IPS DF 19.7 (cell line): ENCODE measurements at regions not wholly inside any gene's neighbourhood (a gene's known extent, or its start where the extent isn't known, plus 50 kb on each side); places are given as distances from the start of the nearest gene placed in this dataset.
"Not testable (repeated sequence)": the region's sequence is repeated elsewhere in the genome, so short reads cannot be mapped to it uniquely, and the experiment has no call there.

Experiments
- DNase-seq: peaks from one replicate; pipeline ENCODE4 v3.0.0-alpha.2; 2013; ENCODE audit warnings: low read depth, low spot score

GRCh38 chr6:14597090-14597489 lies 479.5 kb downstream of the CD83 start:
- DNase-seq: no peak

GRCh38 chr6:14598017-14598864 lies 480.7 kb downstream of the CD83 start:
- no peak for DNase-seq

GRCh38 chr6:14600306-14600705 lies 482.7 kb downstream of the CD83 start:
- DNase-seq: not testable (repeated sequence)

GRCh38 chr6:14601490-14601889 lies 483.9 kb downstream of the CD83 start:
- no peak for DNase-seq

GRCh38 chr6:14606353-14606752 lies 488.8 kb downstream of the CD83 start:
- no peak for DNase-seq

GRCh38 chr6:14610141-14610540 lies 492.6 kb downstream of the CD83 start:
- no peak for DNase-seq

- no peak for DNase-seq
Observed at GRCh38 chr6:14612016-14612980, 494.7 kb downstream of the CD83 start.

- no peak for DNase-seq
Observed at GRCh38 chr6:14614631-14615030, 497.1 kb downstream of the CD83 start.

GRCh38 chr6:14616656-14617055 lies 499.1 kb downstream of the CD83 start:
- no peak for DNase-seq

GRCh38 chr6:14618759-14619418 lies 501.3 kb downstream of the CD83 start:
- DNase-seq: no peak

- DNase-seq: no peak
Observed at GRCh38 chr6:14619419-14619781, 501.8 kb downstream of the CD83 start.

GRCh38 chr6:14620522-14620921 lies 502.9 kb downstream of the CD83 start:
- DNase-seq: no peak

GRCh38 chr6:14621518-14621917 lies 503.9 kb downstream of the CD83 start:
- no peak for DNase-seq

- no peak for DNase-seq
Observed at GRCh38 chr6:14622085-14622484, 504.5 kb downstream of the CD83 start.

- DNase-seq: no peak
Observed at GRCh38 chr6:14622909-14623505, 505.4 kb downstream of the CD83 start.

- DNase-seq: no peak
Observed at GRCh38 chr6:14625173-14625895, 507.8 kb downstream of the CD83 start.

GRCh38 chr6:14626556-14626955 lies 509.0 kb downstream of the CD83 start:
- DNase-seq: no peak

- DNase-seq: no peak
Observed at GRCh38 chr6:14630016-14630415, 512.4 kb downstream of the CD83 start.

- DNase-seq: no peak
Observed at GRCh38 chr6:14633479-14633878, 515.9 kb downstream of the CD83 start.

- no peak for DNase-seq
Observed at GRCh38 chr6:14634072-14634471, 516.5 kb downstream of the CD83 start.

GRCh38 chr6:14635195-14635594 lies 517.6 kb downstream of the CD83 start:
- DNase-seq: no peak
